Transverse colon (tissue), 4 donors: ENCODE measurements at regions not wholly inside any gene's neighbourhood (a gene's known extent, or its start where the extent isn't known, plus 50 kb on each side); places are given as distances from the start of the nearest gene placed in this dataset.

Experiments
- CTCF ChIP-seq, 5 experiments: fragments of 200-600 bp in 3 of 5; fragments of 450-650 bp in 2 of 5; sonication (generic) in 3 of 5; IDR thresholded peaks; 1 replicate in 2 of 5; 2 replicates in 3 of 5; pipeline ENCODE4 v1.5.1; 2016 to 2017; ENCODE audit warnings: antibody characterized with exemption in 5 of 5, inconsistent platforms in 3 of 5, mild to moderate bottlenecking in 2 of 5, moderate library complexity in 1 of 5
- EP300 ChIP-seq: sonication (generic); formaldehyde crosslinking; IDR thresholded peaks from one replicate; pipeline ENCODE4 v1.6.1; 2017; ENCODE audit warnings: antibody characterized with exemption, low read depth
- POLR2A ChIP-seq: fragments of 450-650 bp; IDR thresholded peaks from one replicate; pipeline ENCODE4 v1.6.1; 2016; ENCODE audit warnings: antibody characterized with exemption, mild to moderate bottlenecking, moderate library complexity
- POLR2AphosphoS5 ChIP-seq, 3 donors: sonication (generic); formaldehyde crosslinking; IDR thresholded peaks; one replicate each; pipeline ENCODE4 v1.6.1; 2016; ENCODE audit warnings: antibody characterized with exemption in 3 of 3

- no peak for TF ChIP-seq CTCF (IDR thresholded peaks at IDR 0.05)
- TF ChIP-seq EP300, result no peak
- no peak for TF ChIP-seq POLR2A
- no peak for TF ChIP-seq POLR2AphosphoS5 (IDR thresholded peaks at IDR 0.05)
Observed at GRCh38 chr11:91876746-91877145, 347.9 kb upstream of the FAT3 start.
